ENCODE measurements at regions not wholly inside any gene's neighbourhood (a gene's known extent, or its start where the extent isn't known, plus 50 kb on each side); places are given as distances from the start of the nearest gene placed in this dataset.

DNA sequence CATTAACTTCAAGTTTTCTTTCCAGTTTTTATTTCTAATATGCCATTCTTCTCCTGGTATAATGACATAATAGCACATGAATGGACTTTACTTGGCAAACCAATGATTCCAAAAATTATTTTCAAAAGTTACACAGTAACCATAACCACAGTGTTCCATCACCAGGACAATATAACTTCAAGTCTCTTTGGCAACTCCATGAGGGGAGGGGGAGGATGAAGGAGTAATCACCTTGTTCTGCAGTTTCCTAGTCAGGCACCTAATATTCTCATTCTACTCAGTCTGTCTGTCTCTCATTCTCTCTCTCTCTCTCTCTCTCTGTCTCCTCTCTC is 66.6 kb downstream of the BTG1 start:
- H3K4me3 ChIP-seq: no peak overlapping the region
- H3K27ac ChIP-seq: no peak overlapping the region
- TF ChIP-seq CTCF (IDR thresholded peaks at IDR 0.05) (no peak), POLR2A (IDR thresholded peaks at IDR 0.05) (no peak)
- DNase-seq: no peak
- no peaks in the 10 kb centered on the region for H3K4me1 ChIP-seq
- intact Hi-C loops (cut with DNase I; ENCODE audit: low total_unique reads): no loop called here
- H3K36me3 ChIP-seq: no peaks in the 10 kb centered on the region
- no peaks in the 10 kb centered on the region for H3K27me3 ChIP-seq
- no peaks in the 10 kb centered on the region for H3K9me3 ChIP-seq

GRCh38 chr12:92078167-92079053 is 67.2 kb downstream of the BTG1 start:
- DNase-seq: peak in 1 of 2 donors; percentile 67
- Histone ChIP-seq H3K4me1 (no peaks in the 10 kb centered on the region), H3K36me3 (no peaks in the 10 kb centered on the region), H3K27me3 (no peaks in the 10 kb centered on the region), H3K4me3 (no peak overlapping the region), H3K27ac (peak overlapping the region in 1 of 2 donors; percentile 21), H3K9me3 (no peaks in the 10 kb centered on the region)
- intact Hi-C loops (cut with DNase I; ENCODE audit: low total_unique reads): no loop called here
- no peak for TF ChIP-seq CTCF (IDR thresholded peaks at IDR 0.05)
- TF ChIP-seq POLR2A (IDR thresholded peaks at IDR 0.05): no peak

DNA sequence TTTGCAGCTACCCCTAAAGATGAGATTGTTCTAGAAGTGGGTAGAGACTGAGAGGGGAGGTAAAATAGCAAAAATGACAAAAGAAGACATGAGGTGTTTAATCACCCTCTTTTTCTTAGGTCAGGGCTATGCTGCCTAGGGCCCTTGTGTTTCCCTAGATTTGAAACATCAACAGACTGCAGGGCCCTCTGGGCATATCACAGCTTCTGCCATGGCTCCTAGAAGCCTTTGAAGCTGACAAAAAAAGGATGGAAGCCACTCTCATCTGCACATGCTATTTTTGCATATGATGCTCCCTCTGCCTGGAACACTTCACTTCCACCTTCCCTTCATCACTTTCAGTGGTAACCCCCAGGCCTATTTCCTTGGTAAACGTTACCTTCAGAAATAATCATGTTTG is 68.1 kb downstream of the BTG1 start:
- H3K27ac ChIP-seq: peak overlapping the region in 1 of 2 donors; percentile 21
- intact Hi-C loops (cut with DNase I; ENCODE audit: low total_unique reads): no loop called here

GRCh38 chr12:92076101-92076500 is 69.5 kb downstream of the BTG1 start:
- H3K4me1 ChIP-seq: no peaks in the 10 kb centered on the region
- no peaks in the 10 kb centered on the region for H3K9me3 ChIP-seq
- TF ChIP-seq CTCF (IDR thresholded peaks at IDR 0.05): no peak
- TF ChIP-seq POLR2A (IDR thresholded peaks at IDR 0.05): no peak
- H3K4me3 ChIP-seq: no peak overlapping the region
- intact Hi-C loops (cut with DNase I; ENCODE audit: low total_unique reads): no loop called here
- no peaks in the 10 kb centered on the region for H3K27me3 ChIP-seq
- H3K27ac ChIP-seq: peak overlapping the region; percentile 0 to 16
- H3K36me3 ChIP-seq: no peaks in the 10 kb centered on the region
- DNase-seq: no peak

More for the DNA sequence above, 68.1 kb downstream of the BTG1 start:
- no peak overlapping the region for H3K4me3 ChIP-seq
- no peaks in the 10 kb centered on the region for H3K36me3 ChIP-seq
- DNase-seq: no peak
- no peaks in the 10 kb centered on the region for H3K9me3 ChIP-seq
- TF ChIP-seq CTCF (IDR thresholded peaks at IDR 0.05) (no peak), POLR2A (IDR thresholded peaks at IDR 0.05) (no peak)
- no peaks in the 10 kb centered on the region for H3K27me3 ChIP-seq
- H3K4me1 ChIP-seq: no peaks in the 10 kb centered on the region

- Histone ChIP-seq H3K36me3 (no peaks in the 10 kb centered on the region), H3K27ac (peak overlapping the region; percentile 0 to 16), H3K27me3 (no peaks in the 10 kb centered on the region), H3K9me3 (no peaks in the 10 kb centered on the region), H3K4me1 (no peaks in the 10 kb centered on the region), H3K4me3 (no peak overlapping the region)
- DNase-seq: no peak
- TF ChIP-seq CTCF (IDR thresholded peaks at IDR 0.05) (no peak), POLR2A (IDR thresholded peaks at IDR 0.05) (no peak)
- intact Hi-C loops (cut with DNase I; ENCODE audit: low total_unique reads): no loop called here
Observed at GRCh38 chr12:92075425-92075914, 70.2 kb downstream of the BTG1 start.

All from uterus (tissue), 3 donors.